ENCODE measurements at regions not wholly inside any gene's neighbourhood (a gene's known extent, or its start where the extent isn't known, plus 50 kb on each side); places are given as distances from the start of the nearest gene placed in this dataset.
"Not testable (repeated sequence)": the region's sequence is repeated elsewhere in the genome, so short reads cannot be mapped to it uniquely, and the experiment has no call there.

GRCh38 chr6:30823534-30823865 lies 60.8 kb upstream of the DDR1 start:
- no peak for TF ChIP-seq CTCF (IDR thresholded peaks at IDR 0.05; ENCODE audit: insufficient read depth, missing control alignments)
- no peak for DNase-seq (ENCODE audit: insufficient read length, low spot score)
- FAIRE-seq, result no peak

- no peak for DNase-seq (ENCODE audit: insufficient read length, low spot score)
- peak; percentile 49 for TF ChIP-seq CTCF (IDR thresholded peaks at IDR 0.05; ENCODE audit: insufficient read depth, missing control alignments)
- FAIRE-seq, result no peak
Observed at GRCh38 chr6:30821862-30822784, 62.2 kb upstream of the DDR1 start.

- FAIRE-seq (no peak), DNase-seq (ENCODE audit: insufficient read length, low spot score) (no peak)
- TF ChIP-seq CTCF (IDR thresholded peaks at IDR 0.05; ENCODE audit: insufficient read depth, missing control alignments), result no peak
Observed at GRCh38 chr6:30820193-30820592, 64.1 kb upstream of the DDR1 start.

GRCh38 chr6:30819297-30819917 lies 64.9 kb upstream of the DDR1 start:
- TF ChIP-seq CTCF (IDR thresholded peaks at IDR 0.05; ENCODE audit: insufficient read depth, missing control alignments), result no peak
- no peak for DNase-seq (ENCODE audit: insufficient read length, low spot score)

GRCh38 chr6:30818391-30818841 lies 65.9 kb upstream of the DDR1 start:
- DNase-seq (ENCODE audit: insufficient read length, low spot score) (no peak), FAIRE-seq (no peak)
- no peak for TF ChIP-seq CTCF (IDR thresholded peaks at IDR 0.05; ENCODE audit: insufficient read depth, missing control alignments)

More at GRCh38 chr6:30819297-30819917, 64.9 kb upstream of the DDR1 start:
- FAIRE-seq, result no peak

GRCh38 chr6:30816791-30817739 lies 67.3 kb upstream of the DDR1 start:
- no peak for TF ChIP-seq CTCF (IDR thresholded peaks at IDR 0.05; ENCODE audit: insufficient read depth, missing control alignments)
- FAIRE-seq (no peak), DNase-seq (ENCODE audit: insufficient read length, low spot score) (no peak)

GRCh38 chr6:30816296-30816695 lies 68.0 kb upstream of the DDR1 start:
- not testable (repeated sequence) for DNase-seq (ENCODE audit: insufficient read length, low spot score); FAIRE-seq

GRCh38 chr6:30815041-30815742 lies 69.1 kb upstream of the DDR1 start:
- not testable (repeated sequence) for DNase-seq (ENCODE audit: insufficient read length, low spot score); FAIRE-seq

All from D721Med (cell line).